C4-2B (cell line): ENCODE measurements at regions not wholly inside any gene's neighbourhood (a gene's known extent, or its start where the extent isn't known, plus 50 kb on each side); places are given as distances from the start of the nearest gene placed in this dataset.

Experiments used
- ZFX ChIP-seq: fragments of 450-650 bp; IDR thresholded peaks from 2 replicates; pipeline ENCODE4 v1.6.1; 2017
- TF ChIP-seq, protein P1 (sequence below): fragments of 450-650 bp; conservative IDR thresholded peaks from 2 replicates; pipeline ENCODE4 v1.5.1; 2017; ENCODE audit warnings: mild to moderate bottlenecking

DNA sequence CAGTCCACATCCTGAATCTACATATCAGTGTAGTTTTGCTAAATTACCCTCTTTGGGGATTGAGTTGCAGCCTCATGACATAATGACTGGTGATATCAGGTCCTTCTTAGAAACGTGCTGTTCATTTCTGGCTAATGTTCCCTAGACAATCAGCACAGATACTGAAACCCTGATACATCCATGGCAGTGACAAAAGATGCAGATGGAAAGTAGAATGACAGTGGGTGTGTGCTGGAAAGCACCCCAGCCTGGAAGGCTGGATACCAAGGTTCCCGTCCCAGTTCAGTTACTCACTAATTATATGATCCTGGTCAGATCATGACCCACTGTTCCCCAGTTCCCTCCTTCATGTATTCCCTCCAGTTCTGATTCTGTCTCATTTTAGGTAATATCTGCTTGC, 198.2 kb upstream of the FGGY start:
- TF ChIP-seq, protein P1, sequence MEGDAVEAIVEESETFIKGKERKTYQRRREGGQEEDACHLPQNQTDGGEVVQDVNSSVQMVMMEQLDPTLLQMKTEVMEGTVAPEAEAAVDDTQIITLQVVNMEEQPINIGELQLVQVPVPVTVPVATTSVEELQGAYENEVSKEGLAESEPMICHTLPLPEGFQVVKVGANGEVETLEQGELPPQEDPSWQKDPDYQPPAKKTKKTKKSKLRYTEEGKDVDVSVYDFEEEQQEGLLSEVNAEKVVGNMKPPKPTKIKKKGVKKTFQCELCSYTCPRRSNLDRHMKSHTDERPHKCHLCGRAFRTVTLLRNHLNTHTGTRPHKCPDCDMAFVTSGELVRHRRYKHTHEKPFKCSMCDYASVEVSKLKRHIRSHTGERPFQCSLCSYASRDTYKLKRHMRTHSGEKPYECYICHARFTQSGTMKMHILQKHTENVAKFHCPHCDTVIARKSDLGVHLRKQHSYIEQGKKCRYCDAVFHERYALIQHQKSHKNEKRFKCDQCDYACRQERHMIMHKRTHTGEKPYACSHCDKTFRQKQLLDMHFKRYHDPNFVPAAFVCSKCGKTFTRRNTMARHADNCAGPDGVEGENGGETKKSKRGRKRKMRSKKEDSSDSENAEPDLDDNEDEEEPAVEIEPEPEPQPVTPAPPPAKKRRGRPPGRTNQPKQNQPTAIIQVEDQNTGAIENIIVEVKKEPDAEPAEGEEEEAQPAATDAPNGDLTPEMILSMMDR, result no peak
- no peak for TF ChIP-seq ZFX
